Vagina (tissue), 2 donors: ENCODE measurements at regions not wholly inside any gene's neighbourhood (a gene's known extent, or its start where the extent isn't known, plus 50 kb on each side); places are given as distances from the start of the nearest gene placed in this dataset.
A peak's percentile ranks its signal among the peaks of the same experiment; 100 is the strongest.

Source experiments
- DNase-seq, 2 donors: peaks; one replicate each; pipeline ENCODE4 v3.0.0-alpha.2; 2017; ENCODE audit errors: extremely low spot score in 2 of 2
- H3K27ac ChIP-seq: fragments of 200-600 bp; sonication (generic); one replicate; pipeline ENCODE4 v1.5.1; 2019
- H3K27me3 ChIP-seq: fragments of 200-600 bp; sonication (generic); one replicate; pipeline ENCODE4 v1.5.1; 2019
- H3K36me3 ChIP-seq, 2 donors: fragments of 200-600 bp; sonication (generic); one replicate each; pipeline ENCODE4 v1.5.1; 2017 to 2019
- H3K4me1 ChIP-seq: fragments of 200-600 bp; sonication (generic); one replicate; pipeline ENCODE4 v1.5.1; 2019
- H3K4me3 ChIP-seq, 2 donors: fragments of 200-600 bp; sonication (generic); 1 replicate in 1 of 2; 2 replicates in 1 of 2; pipeline ENCODE4 v1.5.1; 2016 to 2019
- H3K9me3 ChIP-seq: fragments of 200-600 bp; sonication (generic); one replicate; pipeline ENCODE4 v1.5.1; 2019
- POLR2A ChIP-seq, 2 donors: fragments of 450-650 bp; IDR thresholded peaks; one replicate each; pipeline ENCODE4 v1.6.1; 2017; ENCODE audit warnings: antibody characterized with exemption in 2 of 2, mild to moderate bottlenecking in 2 of 2, moderate library complexity in 2 of 2
- POLR2AphosphoS5 ChIP-seq, 2 donors: sonication (generic); formaldehyde crosslinking; IDR thresholded peaks; one replicate each; pipeline ENCODE4 v1.9.0; 2017; ENCODE audit warnings: antibody characterized with exemption in 2 of 2, mild to moderate bottlenecking in 2 of 2, low read depth in 1 of 2; ENCODE audit not compliant: insufficient read depth in 1 of 2
- intact Hi-C: fragments of 100-400 bp; cut with DNase I; formaldehyde crosslinking; loops from one replicate; pipeline ENCODE4 v1.15.1; 2023
- TF ChIP-seq, protein P1 (sequence below), 3 experiments: fragments of 450-650 bp in 2 of 3; fragments of 200-600 bp in 1 of 3; sonication (generic) in 1 of 3; IDR thresholded peaks; one replicate each; pipeline ENCODE4 v1.5.1; 2017 to 2019; ENCODE audit warnings: antibody characterized with exemption in 3 of 3, mild to moderate bottlenecking in 2 of 3, moderate library complexity in 2 of 3

DNA sequence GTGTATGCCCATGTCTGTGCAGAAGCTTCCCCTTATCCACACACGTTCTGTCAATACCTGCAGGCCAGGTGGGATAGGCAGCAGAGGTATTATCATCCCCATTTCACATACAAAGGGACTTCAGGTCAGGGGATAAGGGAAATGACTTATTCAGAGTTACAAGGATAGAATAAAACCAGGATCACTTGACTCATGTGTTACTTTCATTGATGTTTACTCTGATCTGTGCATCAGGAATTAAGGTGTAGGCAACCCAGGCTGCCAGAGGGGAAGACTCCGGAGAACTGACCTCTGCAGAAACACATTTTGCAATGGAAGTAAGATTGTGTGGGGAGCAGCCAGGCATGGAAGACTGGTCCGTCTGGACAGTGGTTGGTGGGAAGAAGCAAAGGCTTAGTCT is 74.2 kb upstream of the FSTL4 start:
- H3K27me3 ChIP-seq, result no peaks in the 10 kb centered on the region
- intact Hi-C loops, result no loop called here

GRCh38 chr5:133685402-133686018 is 73.2 kb upstream of the FSTL4 start:
- H3K27me3 ChIP-seq, result no peaks in the 10 kb centered on the region
- H3K27ac ChIP-seq, result no peak overlapping the region
- no peaks in the 10 kb centered on the region for H3K9me3 ChIP-seq
- H3K4me3 ChIP-seq, result no peak overlapping the region
- no peak for DNase-seq
- no peaks in the 10 kb centered on the region for H3K4me1 ChIP-seq
- TF ChIP-seq, protein P1, sequence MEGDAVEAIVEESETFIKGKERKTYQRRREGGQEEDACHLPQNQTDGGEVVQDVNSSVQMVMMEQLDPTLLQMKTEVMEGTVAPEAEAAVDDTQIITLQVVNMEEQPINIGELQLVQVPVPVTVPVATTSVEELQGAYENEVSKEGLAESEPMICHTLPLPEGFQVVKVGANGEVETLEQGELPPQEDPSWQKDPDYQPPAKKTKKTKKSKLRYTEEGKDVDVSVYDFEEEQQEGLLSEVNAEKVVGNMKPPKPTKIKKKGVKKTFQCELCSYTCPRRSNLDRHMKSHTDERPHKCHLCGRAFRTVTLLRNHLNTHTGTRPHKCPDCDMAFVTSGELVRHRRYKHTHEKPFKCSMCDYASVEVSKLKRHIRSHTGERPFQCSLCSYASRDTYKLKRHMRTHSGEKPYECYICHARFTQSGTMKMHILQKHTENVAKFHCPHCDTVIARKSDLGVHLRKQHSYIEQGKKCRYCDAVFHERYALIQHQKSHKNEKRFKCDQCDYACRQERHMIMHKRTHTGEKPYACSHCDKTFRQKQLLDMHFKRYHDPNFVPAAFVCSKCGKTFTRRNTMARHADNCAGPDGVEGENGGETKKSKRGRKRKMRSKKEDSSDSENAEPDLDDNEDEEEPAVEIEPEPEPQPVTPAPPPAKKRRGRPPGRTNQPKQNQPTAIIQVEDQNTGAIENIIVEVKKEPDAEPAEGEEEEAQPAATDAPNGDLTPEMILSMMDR (IDR thresholded peaks at IDR 0.05), result no peak
- TF ChIP-seq POLR2A (IDR thresholded peaks at IDR 0.05) (no peak), POLR2AphosphoS5 (IDR thresholded peaks at IDR 0.05; ENCODE audit: insufficient read depth in 1 of 2, low read depth in 1 of 2) (no peak)
- H3K36me3 ChIP-seq, result no peaks in the 10 kb centered on the region
- intact Hi-C loops, result no loop called here

More for the DNA sequence above, 74.2 kb upstream of the FSTL4 start:
- no peaks in the 10 kb centered on the region for H3K9me3 ChIP-seq
- no peak for TF ChIP-seq POLR2AphosphoS5 (IDR thresholded peaks at IDR 0.05; ENCODE audit: insufficient read depth in 1 of 2, low read depth in 1 of 2)
- TF ChIP-seq, protein P1 (IDR thresholded peaks at IDR 0.05), result no peak
- TF ChIP-seq POLR2A (IDR thresholded peaks at IDR 0.05), result no peak
- no peak overlapping the region for H3K4me3 ChIP-seq
- H3K27ac ChIP-seq, result no peak overlapping the region
- H3K4me1 ChIP-seq, result no peaks in the 10 kb centered on the region
- no peak for DNase-seq
- no peaks in the 10 kb centered on the region for H3K36me3 ChIP-seq

DNA sequence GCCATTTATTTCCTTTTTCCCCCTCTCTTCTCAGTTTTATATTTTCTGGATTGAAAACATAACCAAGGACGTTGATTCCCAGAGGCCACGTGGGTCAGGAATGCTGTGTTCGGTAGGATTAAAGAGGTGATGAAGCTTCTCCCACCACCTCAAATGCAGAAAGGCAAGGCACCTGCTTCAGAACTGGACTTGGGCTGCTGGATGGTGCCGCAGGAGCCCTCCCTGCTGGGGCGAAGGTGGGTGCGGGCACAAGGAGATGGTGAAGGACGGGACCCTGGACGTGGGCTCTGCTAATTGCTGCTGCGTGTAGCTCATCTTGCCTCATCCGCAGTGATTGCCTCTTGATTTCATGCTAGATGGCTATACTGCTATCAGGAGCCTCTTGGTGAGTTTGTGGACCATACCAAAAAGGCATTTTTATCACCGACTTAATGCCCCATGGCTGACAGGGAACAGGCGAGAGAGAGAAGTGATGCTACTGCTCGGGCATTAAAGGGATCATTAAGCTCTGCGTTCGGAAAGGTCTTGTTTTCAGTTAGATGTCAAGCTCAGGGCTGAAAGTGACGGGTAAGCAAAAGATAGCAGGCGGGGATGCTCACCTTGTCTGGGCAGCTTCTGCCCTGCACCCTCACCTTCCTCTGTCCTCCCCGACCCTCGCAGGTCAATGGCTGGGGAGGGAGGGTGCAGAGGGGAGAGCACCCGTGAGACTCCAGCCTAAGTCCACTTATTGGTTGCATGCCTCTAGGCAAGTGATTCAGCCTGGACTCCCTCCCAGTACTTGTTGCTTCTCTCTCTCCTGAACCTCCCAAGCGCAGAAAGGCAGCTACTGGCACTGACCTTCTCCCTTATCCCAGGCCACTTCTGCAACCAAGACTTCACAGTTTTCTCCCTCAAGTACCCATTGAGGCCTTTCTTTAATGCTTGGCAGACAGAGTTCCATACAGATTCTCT is 71.6 kb upstream of the FSTL4 start:
- TF ChIP-seq POLR2A (IDR thresholded peaks at IDR 0.05), result no peak
- TF ChIP-seq, protein P1 (IDR thresholded peaks at IDR 0.05), result no peak
- no peak for TF ChIP-seq POLR2AphosphoS5 (IDR thresholded peaks at IDR 0.05; ENCODE audit: insufficient read depth in 1 of 2, low read depth in 1 of 2)
- Histone ChIP-seq H3K4me1 (no peaks in the 10 kb centered on the region), H3K36me3 (no peaks in the 10 kb centered on the region), H3K9me3 (no peaks in the 10 kb centered on the region), H3K27me3 (no peaks in the 10 kb centered on the region), H3K27ac (no peak overlapping the region), H3K4me3 (no peak overlapping the region)
- intact Hi-C loops, result no loop called here
- DNase-seq, result peak in 1 of 2 donors; percentile 43

DNA sequence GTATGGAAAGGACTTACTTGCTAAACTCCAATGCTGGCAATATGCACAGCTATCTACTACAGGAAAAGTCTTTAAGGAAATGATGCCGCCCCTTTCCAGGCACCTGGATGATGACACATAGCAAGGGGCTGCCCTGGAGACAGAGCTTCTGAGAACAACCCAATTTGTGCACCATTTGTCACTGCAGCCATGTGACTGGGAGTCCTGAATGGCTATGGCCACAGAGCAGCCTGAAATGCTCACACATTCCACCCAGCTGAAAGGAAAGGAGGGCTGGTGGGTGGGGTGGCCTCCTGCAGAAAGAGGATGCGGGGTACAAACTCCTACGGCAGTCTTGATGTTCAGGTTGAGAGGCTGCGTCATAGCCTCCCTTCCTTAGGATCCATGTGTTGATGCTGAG is 70.1 kb upstream of the FSTL4 start:
- Histone ChIP-seq H3K27ac (no peak overlapping the region), H3K4me3 (no peak overlapping the region), H3K27me3 (no peaks in the 10 kb centered on the region), H3K9me3 (no peaks in the 10 kb centered on the region), H3K36me3 (no peaks in the 10 kb centered on the region), H3K4me1 (no peaks in the 10 kb centered on the region)
- intact Hi-C loops, result no loop called here
- TF ChIP-seq, protein P1 (IDR thresholded peaks at IDR 0.05), result no peak
- TF ChIP-seq POLR2A (IDR thresholded peaks at IDR 0.05), result no peak
- DNase-seq, result peak in 1 of 2 donors; percentile 67

GRCh38 chr5:133681896-133682295 is 69.6 kb upstream of the FSTL4 start:
- H3K36me3 ChIP-seq, result no peaks in the 10 kb centered on the region
- intact Hi-C loops, result no loop called here
- DNase-seq, result peak; percentile 54 to 67

More at GRCh38 chr5:133681896-133682295, 69.6 kb upstream of the FSTL4 start:
- Histone ChIP-seq H3K27me3 (no peaks in the 10 kb centered on the region), H3K9me3 (no peaks in the 10 kb centered on the region), H3K4me3 (no peak overlapping the region), H3K4me1 (no peaks in the 10 kb centered on the region), H3K27ac (no peak overlapping the region)
- TF ChIP-seq, protein P1 (IDR thresholded peaks at IDR 0.05), result no peak
- TF ChIP-seq POLR2AphosphoS5 (IDR thresholded peaks at IDR 0.05; ENCODE audit: insufficient read depth in 1 of 2, low read depth in 1 of 2) (no peak), POLR2A (IDR thresholded peaks at IDR 0.05) (no peak)
